ENCODE measurements at regions not wholly inside any gene's neighbourhood (a gene's known extent, or its start where the extent isn't known, plus 50 kb on each side); places are given as distances from the start of the nearest gene placed in this dataset.

GRCh38 chr5:163660486-163660885 is 155.1 kb downstream of the MAT2B start:
- Histone ChIP-seq H3K4me1 (peaks cover 23% of the 10 kb centered on the region), H3K9me3 (no peaks in the 10 kb centered on the region), H3K36me3 (no peaks in the 10 kb centered on the region), H3K4me3 (ENCODE audit: low read depth, low read length) (no peak overlapping the region), H3K27me3 (no peaks in the 10 kb centered on the region)
- TF ChIP-seq CTCF (IDR thresholded peaks at IDR 0.05; ENCODE audit: low read depth, low read length): no peak
- no peak for DNase-seq

GRCh38 chr5:163661360-163661759 is 155.9 kb downstream of the MAT2B start:
- TF ChIP-seq CTCF (IDR thresholded peaks at IDR 0.05; ENCODE audit: low read depth, low read length): no peak
- no peaks in the 10 kb centered on the region for H3K27me3 ChIP-seq
- H3K4me3 ChIP-seq (ENCODE audit: low read depth, low read length): no peak overlapping the region
- H3K36me3 ChIP-seq: no peaks in the 10 kb centered on the region
- no peak for DNase-seq
- H3K4me1 ChIP-seq: peaks cover 18% of the 10 kb centered on the region
- H3K9me3 ChIP-seq: no peaks in the 10 kb centered on the region

GRCh38 chr5:163670036-163670435 is 164.6 kb downstream of the MAT2B start:
- no peak for DNase-seq

GRCh38 chr5:163677092-163677491 is 171.7 kb downstream of the MAT2B start:
- Histone ChIP-seq H3K36me3 (no peaks in the 10 kb centered on the region), H3K27me3 (no peaks in the 10 kb centered on the region), H3K4me1 (no peaks in the 10 kb centered on the region), H3K4me3 (ENCODE audit: low read depth, low read length) (no peak overlapping the region), H3K9me3 (no peaks in the 10 kb centered on the region)
- no peak for TF ChIP-seq CTCF (IDR thresholded peaks at IDR 0.05; ENCODE audit: low read depth, low read length)
- DNase-seq: no peak

More at GRCh38 chr5:163670036-163670435, 164.6 kb downstream of the MAT2B start:
- Histone ChIP-seq H3K4me1 (no peaks in the 10 kb centered on the region), H3K36me3 (no peaks in the 10 kb centered on the region), H3K4me3 (ENCODE audit: low read depth, low read length) (no peak overlapping the region), H3K27me3 (no peaks in the 10 kb centered on the region), H3K9me3 (no peaks in the 10 kb centered on the region)
- TF ChIP-seq CTCF (IDR thresholded peaks at IDR 0.05; ENCODE audit: low read depth, low read length): no peak

GRCh38 chr5:163682234-163682633 is 176.8 kb downstream of the MAT2B start:
- Histone ChIP-seq H3K36me3 (no peaks in the 10 kb centered on the region), H3K27me3 (no peaks in the 10 kb centered on the region), H3K9me3 (no peaks in the 10 kb centered on the region), H3K4me1 (no peaks in the 10 kb centered on the region), H3K4me3 (ENCODE audit: low read depth, low read length) (no peak overlapping the region)
- DNase-seq: no peak
- TF ChIP-seq CTCF (IDR thresholded peaks at IDR 0.05; ENCODE audit: low read depth, low read length): no peak

- no peak for TF ChIP-seq CTCF (IDR thresholded peaks at IDR 0.05; ENCODE audit: low read depth, low read length)
- H3K27me3 ChIP-seq: no peaks in the 10 kb centered on the region
- no peaks in the 10 kb centered on the region for H3K36me3 ChIP-seq
- H3K4me3 ChIP-seq (ENCODE audit: low read depth, low read length): no peak overlapping the region
- no peak for DNase-seq
- H3K4me1 ChIP-seq: no peaks in the 10 kb centered on the region
- H3K9me3 ChIP-seq: no peaks in the 10 kb centered on the region
These were observed 182.0 kb downstream of the MAT2B start for GRCh38 chr5:163687414-163687813.

All from BE2C (cell line).